COLO829 (cell line): ENCODE measurements at regions not wholly inside any gene's neighbourhood (a gene's known extent, or its start where the extent isn't known, plus 50 kb on each side); places are given as distances from the start of the nearest gene placed in this dataset.

Experiments
- DNase-seq: peaks from one replicate; pipeline ENCODE4 v3.0.0; 2012; ENCODE audit warnings: low spot score

GRCh38 chr4:157509341-157509740 lies 288.8 kb downstream of the GRIA2 start:
- peak; percentile 14 for DNase-seq

GRCh38 chr4:157502656-157503055 lies 282.1 kb downstream of the GRIA2 start:
- DNase-seq = no peak

- DNase-seq = peak; percentile 21
These were observed 239.3 kb downstream of the GRIA2 start for GRCh38 chr4:157459785-157460184.

GRCh38 chr4:157447195-157447594 lies 226.7 kb downstream of the GRIA2 start:
- peak; percentile 40 for DNase-seq

- no peak for DNase-seq
These were observed 223.5 kb downstream of the GRIA2 start for GRCh38 chr4:157444014-157444413.

GRCh38 chr4:157443537-157443936 lies 223.0 kb downstream of the GRIA2 start:
- DNase-seq = no peak

- no peak for DNase-seq
These were observed 205.4 kb downstream of the GRIA2 start for GRCh38 chr4:157425897-157426296.

- DNase-seq = no peak
These were observed 203.0 kb downstream of the GRIA2 start for GRCh38 chr4:157423526-157424020.

GRCh38 chr4:157421365-157421764 lies 200.8 kb downstream of the GRIA2 start:
- DNase-seq = peak; percentile 62
